Neural cell (in vitro differentiated cells): ENCODE measurements at regions not wholly inside any gene's neighbourhood (a gene's known extent, or its start where the extent isn't known, plus 50 kb on each side); places are given as distances from the start of the nearest gene placed in this dataset.

ENCODE experiments used
- H2AFZ ChIP-seq: fragments of 200-600, 300-800 bp; sonication (generic), shearing (Covaris generic); 2 replicates; pipeline ENCODE4 v1.6.0; 2014; ENCODE audit warnings: low read depth, mild to moderate bottlenecking, antibody characterized with exemption, low read length, moderate library complexity
- H3F3A ChIP-seq: fragments of 200-600 bp; shearing (Covaris generic); 2 replicates; pipeline ENCODE4 v1.6.1; 2016; ENCODE audit warnings: mild to moderate bottlenecking, moderate library complexity, mixed read lengths, antibody characterized with exemption, low read length; ENCODE audit not compliant: insufficient read depth, poor library complexity, severe bottlenecking
- H3K27ac ChIP-seq: fragments of 200-600, 300-800 bp; sonication (generic), shearing (Covaris generic); 2 replicates; pipeline ENCODE4 v1.5.1; 2014; ENCODE audit warnings: mild to moderate bottlenecking, low read length, moderate library complexity
- H3K27me3 ChIP-seq: fragments of 300-800, 200-600 bp; sonication (generic), shearing (Covaris generic); 2 replicates; pipeline ENCODE4 v1.6.0; 2014; ENCODE audit warnings: mild to moderate bottlenecking, low read depth, low read length, moderate library complexity; ENCODE audit not compliant: insufficient read depth
- H3K36me3 ChIP-seq: fragments of 300-800, 200-600 bp; sonication (generic), shearing (Covaris generic); 2 replicates; pipeline ENCODE4 v1.5.1; 2014; ENCODE audit warnings: mild to moderate bottlenecking, antibody characterized with exemption, low read length, moderate library complexity; ENCODE audit not compliant: insufficient read depth
- H3K4me2 ChIP-seq: fragments of 300-800, 200-600 bp; sonication (generic), shearing (Covaris generic); 2 replicates; pipeline ENCODE4 v1.6.0; 2014; ENCODE audit warnings: mild to moderate bottlenecking, low read length
- H3K4me3 ChIP-seq: fragments of 300-800, 200-600 bp; sonication (generic), shearing (Covaris generic); 2 replicates; pipeline ENCODE4 v1.5.1; 2014; ENCODE audit warnings: mild to moderate bottlenecking, low read length, moderate library complexity
- H3K79me2 ChIP-seq: fragments of 200-600 bp; shearing (Covaris generic); replicated peaks from 2 replicates; pipeline ENCODE4 v1.6.0; 2014; ENCODE audit warnings: mild to moderate bottlenecking, low read length, moderate library complexity; ENCODE audit not compliant: insufficient read depth
- H3K9ac ChIP-seq: fragments of 300-800, 200-600 bp; sonication (generic), shearing (Covaris generic); 2 replicates; pipeline ENCODE4 v1.6.1; 2016; ENCODE audit warnings: mild to moderate bottlenecking, low read length, mixed read lengths
- H3K9me2 ChIP-seq: fragments of 200-600 bp; shearing (Covaris generic); 2 replicates; pipeline ENCODE4 v1.6.1; 2016; ENCODE audit warnings: mild to moderate bottlenecking, low read length, mixed read lengths; ENCODE audit not compliant: insufficient read depth
- H3K9me3 ChIP-seq: fragments of 200-600, 300-800 bp; sonication (generic), shearing (Covaris generic); 2 replicates; pipeline ENCODE4 v1.6.1; 2016; ENCODE audit warnings: mild to moderate bottlenecking, mixed run types, low read length, moderate library complexity, mixed read lengths
- H4K20me1 ChIP-seq: fragments of 200-600 bp; shearing (Covaris generic); 2 replicates; pipeline ENCODE4 v1.6.1; 2016; ENCODE audit warnings: mild to moderate bottlenecking, mixed run types; ENCODE audit not compliant: insufficient read depth
- CTCF ChIP-seq: fragments of 450-650 bp; IDR thresholded peaks from 2 replicates; pipeline ENCODE4 v1.5.1; 2014; ENCODE audit warnings: antibody characterized with exemption, mild to moderate bottlenecking, moderate library complexity; ENCODE audit not compliant: poor library complexity, severe bottlenecking
- EP300 ChIP-seq: fragments of 450-650 bp; conservative IDR thresholded peaks from 2 replicates; pipeline ENCODE4 v1.6.1; 2014; ENCODE audit warnings: antibody characterized with exemption, mild to moderate bottlenecking, moderate library complexity; ENCODE audit not compliant: poor library complexity, severe bottlenecking
- EZH2 ChIP-seq: fragments of 200-600, 300-800 bp; shearing (Covaris generic), sonication (generic); IDR thresholded peaks from 2 replicates; pipeline ENCODE4 v1.6.1; 2014; ENCODE audit warnings: antibody characterized with exemption, low read length, borderline replicate concordance, mild to moderate bottlenecking; ENCODE audit not compliant: insufficient read depth, poor library complexity, severe bottlenecking
- MXI1 ChIP-seq: fragments of 450-650 bp; conservative IDR thresholded peaks from 2 replicates; pipeline ENCODE4 v1.6.1; 2014; ENCODE audit warnings: antibody characterized with exemption, mild to moderate bottlenecking; ENCODE audit not compliant: poor library complexity, severe bottlenecking
- POLR2AphosphoS5 ChIP-seq: IDR thresholded peaks from 2 replicates; pipeline ENCODE4 v1.6.1; 2012
- RAD21 ChIP-seq: fragments of 450-650 bp; conservative IDR thresholded peaks from 2 replicates; pipeline ENCODE4 v1.6.1; 2014; ENCODE audit warnings: antibody characterized with exemption, mild to moderate bottlenecking, moderate library complexity
- REST ChIP-seq: IDR thresholded peaks from 2 replicates; pipeline ENCODE4 v1.6.1; 2012; ENCODE audit warnings: borderline replicate concordance
- SMC3 ChIP-seq: fragments of 450-650 bp; conservative IDR thresholded peaks from 2 replicates; pipeline ENCODE4 v1.6.1; 2014; ENCODE audit warnings: antibody characterized with exemption, mild to moderate bottlenecking, moderate library complexity; ENCODE audit not compliant: poor library complexity
- TAF1 ChIP-seq: IDR thresholded peaks from 2 replicates; pipeline ENCODE4 v1.6.1; 2012; ENCODE audit warnings: low read depth

- Histone ChIP-seq H3K9ac (no peak overlapping the region), H3K79me2 (no peaks in the 10 kb centered on the region), H4K20me1 (no peaks in the 10 kb centered on the region), H2AFZ (no peak overlapping the region), H3K9me3 (peaks cover 3% of the 10 kb centered on the region), H3F3A (no peaks in the 10 kb centered on the region), H3K9me2 (no peaks in the 10 kb centered on the region), H3K27ac (no peak overlapping the region), H3K4me3 (no peak overlapping the region), H3K27me3 (peaks cover 44% of the 10 kb centered on the region), H3K36me3 (no peaks in the 10 kb centered on the region), H3K4me2 (no peak overlapping the region)
- no peak for TF ChIP-seq CTCF
- TF ChIP-seq SMC3, result no peak
Observed at GRCh38 chr2:239780236-239780994, 244.7 kb downstream of the NDUFA10 start.

GRCh38 chr2:239779584-239779983 lies 245.6 kb downstream of the NDUFA10 start:
- no peak overlapping the region for H3K27ac ChIP-seq
- H3K27me3 ChIP-seq, result peaks cover 44% of the 10 kb centered on the region
- H3K9me3 ChIP-seq, result peaks cover 3% of the 10 kb centered on the region
- H3K36me3 ChIP-seq, result no peaks in the 10 kb centered on the region
- H3F3A ChIP-seq, result no peaks in the 10 kb centered on the region
- no peak for TF ChIP-seq REST
- no peak for TF ChIP-seq CTCF
- TF ChIP-seq POLR2AphosphoS5, result no peak
- no peak for TF ChIP-seq MXI1
- no peak for TF ChIP-seq EZH2
- TF ChIP-seq RAD21, result no peak
- TF ChIP-seq EP300, result no peak
- TF ChIP-seq TAF1, result no peak
- no peak for TF ChIP-seq SMC3
- H3K79me2 ChIP-seq, result no peaks in the 10 kb centered on the region
- H2AFZ ChIP-seq, result no peak overlapping the region
- H4K20me1 ChIP-seq, result no peaks in the 10 kb centered on the region
- no peak overlapping the region for H3K4me3 ChIP-seq
- no peak overlapping the region for H3K4me2 ChIP-seq
- no peak overlapping the region for H3K9ac ChIP-seq
- no peaks in the 10 kb centered on the region for H3K9me2 ChIP-seq
